ELF-1 (cell line): ENCODE measurements at regions not wholly inside any gene's neighbourhood (a gene's known extent, or its start where the extent isn't known, plus 50 kb on each side); places are given as distances from the start of the nearest gene placed in this dataset.

Experiments used
- DNase-seq: peaks from one replicate; pipeline ENCODE4 v3.0.0-alpha.2; 2016; ENCODE audit warnings: low read depth, low spot score

DNA sequence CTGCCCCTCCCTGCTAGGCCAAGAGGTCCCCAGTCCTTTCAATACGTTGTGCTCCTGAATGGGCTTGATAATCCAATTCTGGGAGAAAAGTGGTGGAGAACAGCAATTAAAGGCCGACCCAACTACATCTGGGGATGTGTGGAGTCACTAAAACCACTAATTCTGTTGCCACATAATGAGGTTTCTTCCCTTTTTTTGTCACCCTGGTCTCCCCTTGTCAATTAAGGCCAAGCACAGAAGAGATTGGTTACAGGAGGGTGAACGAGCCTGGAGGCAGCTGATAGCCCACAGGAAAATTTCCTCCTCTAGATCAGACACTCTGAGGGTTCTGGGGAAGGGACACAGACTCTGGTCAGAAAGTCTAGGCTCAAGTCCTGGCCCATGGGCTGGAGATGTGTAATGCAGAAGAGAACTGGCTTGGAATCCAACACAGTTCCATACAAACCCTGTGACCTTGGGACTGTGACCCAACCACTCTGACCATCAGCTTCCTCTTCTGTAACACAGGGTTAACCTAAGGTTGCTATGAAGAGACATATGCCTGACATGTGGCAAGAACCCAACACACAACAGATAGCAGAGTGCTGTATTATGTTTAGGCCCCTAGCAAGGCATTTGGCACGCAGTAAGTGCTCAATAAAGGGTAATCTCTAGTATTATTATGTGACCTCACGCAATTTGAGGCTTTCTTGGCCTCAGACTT is 146.4 kb downstream of the CHST1 start:
- no peak for DNase-seq

GRCh38 chr11:45518141-45518832 is 147.1 kb downstream of the CHST1 start:
- peak; percentile 40 for DNase-seq

- DNase-seq, result no peak
Observed at GRCh38 chr11:45517171-45517770, 148.2 kb downstream of the CHST1 start.

DNA sequence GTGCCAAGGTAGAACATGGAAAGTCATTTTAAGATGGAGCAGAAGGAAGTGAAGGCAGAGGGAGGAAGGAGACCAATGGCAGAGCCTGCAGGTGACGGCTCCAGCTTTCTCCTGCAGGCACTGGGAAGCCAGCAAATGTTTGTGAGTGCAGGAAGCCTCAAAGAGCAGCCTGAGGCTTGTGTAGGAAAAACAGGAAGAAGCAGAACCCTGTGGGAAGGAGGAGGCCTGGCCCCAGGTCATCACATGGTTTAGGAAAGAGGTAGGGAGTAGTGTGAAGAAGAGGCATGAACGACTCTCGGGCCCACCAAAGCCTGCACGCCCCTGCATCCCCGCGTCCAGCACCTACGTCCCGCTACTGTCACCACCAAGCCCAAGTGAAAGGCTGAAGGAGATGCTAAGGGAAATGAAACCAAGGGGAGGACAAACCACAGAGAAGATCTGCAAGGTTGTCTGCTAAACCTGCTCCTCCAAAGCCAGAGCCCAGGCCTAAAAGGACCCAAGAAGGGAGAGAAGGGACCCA is 151.5 kb downstream of the CHST1 start:
- no peak for DNase-seq

DNA sequence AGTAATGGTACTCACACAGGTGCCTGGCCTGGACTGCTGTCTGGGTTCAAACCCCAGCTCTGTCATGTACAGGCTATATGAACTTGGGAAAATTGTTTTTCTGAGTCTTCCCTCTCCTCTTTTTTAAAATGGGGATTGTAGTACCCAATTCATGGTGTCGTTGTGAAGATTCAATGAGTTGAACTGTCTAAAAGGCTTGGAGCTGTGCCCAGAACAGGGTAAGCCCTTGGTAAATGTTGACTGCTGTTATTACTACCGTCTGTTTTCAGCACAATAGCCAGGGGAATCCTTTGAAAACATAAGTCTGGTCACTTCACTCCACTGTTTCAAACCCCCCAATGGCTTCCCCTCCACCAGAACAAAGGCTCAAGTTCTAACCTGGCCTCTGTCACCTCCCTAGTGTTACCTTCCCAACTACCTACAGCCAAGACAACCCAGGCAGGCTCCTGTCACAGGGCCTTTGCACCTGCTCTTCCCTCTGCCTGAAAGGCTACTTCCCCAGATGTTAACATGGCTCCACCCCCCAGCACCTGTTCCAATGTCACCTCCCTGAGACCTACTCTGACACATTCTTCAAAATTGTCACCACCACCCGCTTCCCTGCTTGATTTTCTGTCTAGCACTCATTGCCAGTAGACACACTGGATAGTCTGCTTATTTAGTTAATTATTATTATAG is 152.8 kb downstream of the CHST1 start:
- no peak for DNase-seq

DNA sequence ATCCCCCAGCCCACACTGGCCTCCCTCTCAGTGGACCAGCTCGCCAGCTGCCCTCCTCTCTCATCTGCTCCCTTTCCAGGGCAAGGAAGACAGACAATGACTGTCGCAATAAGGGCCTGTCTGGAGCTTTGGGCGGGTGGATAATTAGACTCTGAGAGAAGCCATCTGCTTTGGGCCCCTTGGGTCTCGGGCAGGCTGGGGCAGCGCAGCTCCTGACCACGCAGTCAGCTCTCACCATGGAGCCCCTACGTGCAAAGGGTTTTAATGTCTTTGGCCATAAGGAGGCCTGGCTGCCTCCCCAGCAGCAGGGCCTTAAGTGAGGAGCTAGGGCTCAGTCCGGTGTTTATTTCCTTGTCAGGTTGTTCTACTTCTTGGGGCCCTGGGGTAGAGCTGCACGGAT is 153.9 kb downstream of the CHST1 start:
- no peak for DNase-seq

- DNase-seq, result no peak
Observed at GRCh38 chr11:45507916-45508315, 157.5 kb downstream of the CHST1 start.

DNA sequence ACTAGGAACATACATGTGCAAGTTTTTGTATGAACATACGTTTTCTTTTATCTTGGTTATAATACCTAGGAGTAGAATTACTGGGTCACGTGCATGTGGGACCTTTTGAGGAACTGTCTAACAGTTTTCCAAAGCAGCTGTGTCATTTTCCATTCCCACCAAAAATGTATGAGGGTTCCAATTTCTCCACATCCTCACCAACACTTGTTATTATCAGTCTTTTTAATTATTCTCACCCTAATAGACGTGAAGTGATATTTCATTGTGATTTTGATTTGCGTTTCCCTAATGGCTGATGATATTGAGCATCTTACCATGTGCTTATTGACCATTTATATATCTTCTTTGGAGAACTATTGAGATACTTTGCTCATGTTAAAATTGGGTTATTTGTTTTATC is 162.1 kb downstream of the CHST1 start:
- DNase-seq, result no peak

DNA sequence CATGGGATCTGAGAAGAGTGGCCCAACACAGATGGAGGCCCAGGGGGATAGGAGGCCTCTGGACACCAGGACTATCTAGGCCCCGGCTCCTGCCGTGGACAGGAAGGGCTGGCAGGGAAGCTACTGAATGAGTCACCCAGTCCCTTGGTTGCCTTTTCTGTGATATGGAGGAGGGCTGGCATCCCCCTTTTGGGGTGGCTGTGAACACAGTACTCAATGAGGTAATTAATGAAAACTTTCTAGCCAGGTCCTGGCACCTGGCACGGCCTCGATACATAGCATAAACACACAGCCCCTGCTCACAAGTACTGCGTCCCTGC is 163.2 kb downstream of the CHST1 start:
- no peak for DNase-seq

DNA sequence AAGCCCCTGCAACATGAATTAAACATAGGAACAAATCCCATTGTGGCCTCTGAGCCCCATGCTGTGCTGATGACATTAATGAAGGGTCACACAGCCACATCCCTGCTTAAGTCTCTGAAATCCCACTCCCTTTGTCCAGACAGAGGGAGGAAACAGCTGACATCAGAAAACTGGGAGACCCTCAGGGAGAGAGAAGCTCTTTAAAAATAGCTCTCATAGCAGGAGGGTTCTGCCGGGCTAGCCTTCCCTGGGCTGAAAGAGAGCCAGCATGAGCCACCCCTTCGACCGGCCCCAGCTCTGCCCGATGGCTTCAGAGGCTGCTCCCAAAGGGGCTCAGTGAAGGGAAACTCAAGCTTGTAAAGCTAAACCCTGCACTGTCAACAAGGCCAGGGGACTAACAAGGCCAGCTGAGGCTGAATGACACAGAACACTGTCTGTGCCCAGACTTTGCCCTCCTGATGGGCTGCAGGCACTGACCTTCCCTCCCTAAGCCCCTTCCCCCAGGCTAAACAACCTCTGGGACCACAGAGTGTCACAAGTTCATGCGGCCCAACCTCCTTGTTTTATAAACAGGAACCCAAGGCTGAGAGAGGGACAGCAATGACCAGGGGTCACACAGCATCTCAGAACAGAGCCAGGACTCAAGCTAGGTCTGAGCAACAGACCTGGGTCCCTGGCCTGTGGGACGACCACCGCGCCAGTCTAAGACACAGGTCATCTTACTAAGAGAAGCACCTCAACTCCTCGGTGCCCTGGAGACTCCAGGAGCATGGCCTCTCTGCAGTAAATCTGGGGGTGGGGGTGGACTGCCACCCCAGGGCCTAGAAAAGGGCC is 163.8 kb downstream of the CHST1 start:
- DNase-seq, result peak; percentile 33

- no peak for DNase-seq
Observed at GRCh38 chr11:45500451-45500850, 165.0 kb downstream of the CHST1 start.

GRCh38 chr11:45494738-45495137 is 170.7 kb downstream of the CHST1 start:
- DNase-seq, result no peak

GRCh38 chr11:45489281-45489905 is 176.0 kb downstream of the CHST1 start:
- no peak for DNase-seq

- no peak for DNase-seq
Observed at GRCh38 chr11:45486461-45486860, 179.0 kb downstream of the CHST1 start.

DNA sequence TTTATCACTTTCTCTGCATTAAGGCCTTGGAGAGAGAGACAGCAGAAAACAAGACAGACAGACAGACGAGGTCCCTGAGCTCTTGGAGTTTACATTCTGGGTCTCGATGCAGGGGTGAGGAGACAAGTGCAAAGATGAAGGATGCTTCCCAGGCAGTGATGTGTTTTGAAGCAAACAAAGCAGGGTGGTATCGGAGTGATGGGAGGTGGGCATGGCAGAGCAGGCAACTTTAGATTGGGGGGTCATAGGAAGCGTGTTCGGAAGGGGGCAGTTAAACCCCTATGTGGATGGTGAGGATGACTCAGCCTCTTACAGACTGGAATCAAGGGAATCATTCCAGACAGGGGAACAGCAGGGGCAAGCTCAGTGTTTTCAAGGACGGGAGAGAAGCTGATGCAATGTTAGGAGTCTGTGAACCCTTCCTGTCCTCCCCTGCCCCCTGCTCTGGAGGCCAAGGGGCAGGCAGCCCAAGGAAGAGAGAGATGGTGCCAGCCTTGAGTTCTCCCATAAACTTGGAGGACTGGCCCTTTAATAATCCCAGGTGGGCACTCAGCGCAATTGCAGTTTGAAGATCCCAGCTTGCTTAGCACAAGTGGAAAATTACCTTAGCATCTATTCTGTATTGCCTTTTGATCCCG is 180.2 kb downstream of the CHST1 start:
- no peak for DNase-seq

- DNase-seq, result peak; percentile 30
Observed at GRCh38 chr11:45484326-45484883, 181.0 kb downstream of the CHST1 start.

- DNase-seq, result no peak
Observed at GRCh38 chr11:45483416-45483815, 182.0 kb downstream of the CHST1 start.

DNA sequence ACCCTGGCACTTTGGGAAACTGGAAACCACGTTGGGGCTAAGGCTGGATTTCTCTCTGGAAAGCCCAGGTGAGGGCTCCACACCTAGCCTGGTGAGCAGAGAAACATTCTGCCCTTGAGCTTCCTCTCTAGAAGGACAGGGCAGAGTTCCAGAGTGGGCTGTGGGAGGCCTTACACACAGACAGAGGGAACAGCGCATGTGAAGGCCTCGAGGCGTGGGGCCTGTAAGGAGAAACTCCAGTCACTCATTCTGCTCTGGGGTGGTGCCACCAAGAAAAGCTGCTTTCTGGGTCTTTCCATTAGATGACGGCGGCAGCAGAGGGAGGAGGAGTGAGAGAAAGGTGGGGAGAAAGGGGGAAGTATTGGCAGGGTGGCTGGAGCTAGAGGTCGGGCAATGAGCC is 183.1 kb downstream of the CHST1 start:
- DNase-seq, result no peak

DNA sequence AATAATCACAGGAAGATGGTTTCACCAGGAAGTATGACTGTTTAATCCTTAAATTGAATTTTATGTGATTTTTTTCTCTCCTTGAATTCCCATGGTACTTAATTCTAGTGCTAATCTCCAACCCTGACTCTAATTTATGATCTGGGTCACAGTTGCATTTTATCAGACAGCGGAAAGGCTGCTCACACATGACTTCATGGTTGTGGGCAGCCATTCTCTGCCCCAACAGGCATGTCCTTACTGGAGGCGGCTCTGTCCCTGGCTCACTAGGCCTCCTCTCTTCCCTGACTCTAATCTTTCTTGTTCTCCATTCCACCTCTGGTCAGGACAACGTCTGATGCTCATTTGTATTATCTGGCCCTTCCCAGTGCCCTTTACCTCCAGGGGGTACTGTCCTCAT is 184.4 kb downstream of the CHST1 start:
- DNase-seq, result no peak

DNA sequence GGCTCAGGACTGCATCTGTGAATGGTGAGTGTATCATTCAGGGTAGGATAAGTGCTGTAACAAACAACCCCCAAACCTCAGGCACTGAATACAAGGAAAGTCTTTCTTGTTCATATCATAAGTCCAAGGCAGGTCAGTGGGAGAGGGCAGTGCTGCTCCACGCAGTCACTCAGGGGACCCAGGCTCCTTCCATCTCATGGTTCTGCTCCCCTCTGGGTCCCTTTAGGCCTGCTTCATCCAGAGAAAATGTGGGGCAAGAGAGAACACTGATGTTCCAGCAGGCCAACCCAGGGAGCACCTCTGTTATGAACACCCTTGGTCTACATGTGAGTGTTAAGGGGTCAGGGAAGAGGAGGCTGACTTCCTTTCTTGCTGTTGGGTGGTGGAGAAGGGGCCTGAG is 187.8 kb downstream of the CHST1 start:
- no peak for DNase-seq
